C4-2B (cell line): ENCODE measurements at regions not wholly inside any gene's neighbourhood (a gene's known extent, or its start where the extent isn't known, plus 50 kb on each side); places are given as distances from the start of the nearest gene placed in this dataset.

ENCODE experiments used
- ZFX ChIP-seq: fragments of 450-650 bp; IDR thresholded peaks from 2 replicates; pipeline ENCODE4 v1.6.1; 2017
- TF ChIP-seq, protein P1 (sequence below): fragments of 450-650 bp; conservative IDR thresholded peaks from 2 replicates; pipeline ENCODE4 v1.5.1; 2017; ENCODE audit warnings: mild to moderate bottlenecking

DNA sequence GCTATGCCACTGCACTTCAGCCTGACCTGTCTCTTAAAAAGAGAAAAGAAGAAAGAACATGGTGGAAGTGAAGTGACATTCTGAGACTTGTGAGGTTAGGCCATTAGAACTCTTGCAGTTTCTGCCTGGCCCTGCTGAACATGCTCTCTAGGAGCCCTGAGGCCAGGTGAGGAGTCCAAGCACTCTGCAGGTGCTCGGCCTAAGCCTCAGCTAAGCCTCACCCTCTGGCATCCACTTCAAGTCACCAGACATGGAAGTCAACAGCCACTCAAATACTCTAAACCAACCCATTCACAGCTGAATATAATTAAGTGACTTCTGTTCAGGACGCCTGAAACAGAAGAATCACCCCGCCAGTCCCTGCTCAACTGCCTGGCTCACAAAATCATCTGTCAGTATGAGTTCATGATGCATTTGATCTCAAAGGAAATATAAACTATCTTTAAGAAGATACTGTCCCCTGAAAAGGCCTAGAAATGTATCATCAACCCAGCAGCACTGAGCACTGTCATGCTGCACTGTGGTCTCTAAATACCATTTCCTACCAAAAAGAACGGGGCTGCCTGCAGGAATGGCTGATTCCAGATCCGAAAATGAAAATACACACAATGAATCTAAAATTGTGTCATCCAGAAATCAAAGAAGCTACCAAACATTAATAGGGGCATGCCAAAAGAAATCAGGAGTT, 118.8 kb downstream of the PSMG1 start:
- TF ChIP-seq, protein P1, sequence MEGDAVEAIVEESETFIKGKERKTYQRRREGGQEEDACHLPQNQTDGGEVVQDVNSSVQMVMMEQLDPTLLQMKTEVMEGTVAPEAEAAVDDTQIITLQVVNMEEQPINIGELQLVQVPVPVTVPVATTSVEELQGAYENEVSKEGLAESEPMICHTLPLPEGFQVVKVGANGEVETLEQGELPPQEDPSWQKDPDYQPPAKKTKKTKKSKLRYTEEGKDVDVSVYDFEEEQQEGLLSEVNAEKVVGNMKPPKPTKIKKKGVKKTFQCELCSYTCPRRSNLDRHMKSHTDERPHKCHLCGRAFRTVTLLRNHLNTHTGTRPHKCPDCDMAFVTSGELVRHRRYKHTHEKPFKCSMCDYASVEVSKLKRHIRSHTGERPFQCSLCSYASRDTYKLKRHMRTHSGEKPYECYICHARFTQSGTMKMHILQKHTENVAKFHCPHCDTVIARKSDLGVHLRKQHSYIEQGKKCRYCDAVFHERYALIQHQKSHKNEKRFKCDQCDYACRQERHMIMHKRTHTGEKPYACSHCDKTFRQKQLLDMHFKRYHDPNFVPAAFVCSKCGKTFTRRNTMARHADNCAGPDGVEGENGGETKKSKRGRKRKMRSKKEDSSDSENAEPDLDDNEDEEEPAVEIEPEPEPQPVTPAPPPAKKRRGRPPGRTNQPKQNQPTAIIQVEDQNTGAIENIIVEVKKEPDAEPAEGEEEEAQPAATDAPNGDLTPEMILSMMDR: no peak
- TF ChIP-seq ZFX: no peak
